GM18858 (cell line): ENCODE measurements at regions not wholly inside any gene's neighbourhood (a gene's known extent, or its start where the extent isn't known, plus 50 kb on each side); places are given as distances from the start of the nearest gene placed in this dataset.
"Not testable (repeated sequence)": the region's sequence is repeated elsewhere in the genome, so short reads cannot be mapped to it uniquely, and the experiment has no call there.

Experiments
- ATAC-seq: cut with Tn5 transposase; IDR thresholded peaks from one replicate; pipeline ENCODE4 v1.9.1; 2021; ENCODE audit not compliant: unreplicated experiment

- no peak for ATAC-seq
Measured at GRCh38 chr17:64785011-64785421, 122.9 kb upstream of the SMURF2 start.

GRCh38 chr17:64784353-64785010 is 122.4 kb upstream of the SMURF2 start:
- ATAC-seq, result no peak

GRCh38 chr17:64783556-64784352 is 121.6 kb upstream of the SMURF2 start:
- no peak for ATAC-seq

GRCh38 chr17:64783031-64783461 is 120.9 kb upstream of the SMURF2 start:
- ATAC-seq, result no peak

- ATAC-seq, result no peak
Measured at GRCh38 chr17:64781810-64782555, 119.9 kb upstream of the SMURF2 start.

- no peak for ATAC-seq
Measured at GRCh38 chr17:64781014-64781756, 119.1 kb upstream of the SMURF2 start.

- ATAC-seq, result no peak
Measured at GRCh38 chr17:64780096-64781013, 118.2 kb upstream of the SMURF2 start.

- no peak for ATAC-seq
Measured at GRCh38 chr17:64779376-64780095, 117.4 kb upstream of the SMURF2 start.

GRCh38 chr17:64779098-64779375 is 116.9 kb upstream of the SMURF2 start:
- ATAC-seq, result not testable (repeated sequence)

GRCh38 chr17:64778240-64779097 is 116.4 kb upstream of the SMURF2 start:
- ATAC-seq, result no peak

- no peak for ATAC-seq
Measured at GRCh38 chr17:64777415-64778239, 115.5 kb upstream of the SMURF2 start.

- ATAC-seq, result not testable (repeated sequence)
Measured at GRCh38 chr17:64776720-64777414, 114.8 kb upstream of the SMURF2 start.

GRCh38 chr17:64775701-64776570 is 113.8 kb upstream of the SMURF2 start:
- no peak for ATAC-seq

- no peak for ATAC-seq
Measured at GRCh38 chr17:64774888-64775540, 112.9 kb upstream of the SMURF2 start.

GRCh38 chr17:64773836-64774761 is 112.0 kb upstream of the SMURF2 start:
- ATAC-seq, result no peak
